Neuron (in vitro differentiated cells): ENCODE measurements at regions not wholly inside any gene's neighbourhood (a gene's known extent, or its start where the extent isn't known, plus 50 kb on each side); places are given as distances from the start of the nearest gene placed in this dataset.
"Not testable (repeated sequence)": the region's sequence is repeated elsewhere in the genome, so short reads cannot be mapped to it uniquely, and the experiment has no call there.

ENCODE experiments used
- H2AFZ ChIP-seq: one replicate; pipeline ENCODE4 v1.6.1; 2013; ENCODE audit warnings: low read depth, mild to moderate bottlenecking, inconsistent platforms, low read length, moderate library complexity
- H3K27me3 ChIP-seq: one replicate; pipeline ENCODE4 v1.6.1; 2013; ENCODE audit warnings: low read length; ENCODE audit not compliant: insufficient read depth
- H3K36me3 ChIP-seq: one replicate; pipeline ENCODE4 v1.6.1; 2013; ENCODE audit warnings: low read length; ENCODE audit not compliant: insufficient read depth
- H3K4me1 ChIP-seq: one replicate; pipeline ENCODE4 v1.6.1; 2013; ENCODE audit warnings: low read length; ENCODE audit not compliant: insufficient read depth
- H3K4me3 ChIP-seq: 2 replicates; pipeline ENCODE4 v1.5.1; 2013; ENCODE audit warnings: mild to moderate bottlenecking, low read length, moderate library complexity
- H3K9me3 ChIP-seq: one replicate; pipeline ENCODE4 v1.6.1; 2013; ENCODE audit warnings: low read length

GRCh38 chr16:29133681-29134430, 149.0 kb downstream of the LAT start:
- H3K4me3 ChIP-seq, H3K27me3 ChIP-seq, H3K36me3 ChIP-seq, H3K9me3 ChIP-seq, H2AFZ ChIP-seq, H3K4me1 ChIP-seq: not testable (repeated sequence)

GRCh38 chr16:29132869-29133268, 148.0 kb downstream of the LAT start:
- H3K27me3 ChIP-seq, H3K4me3 ChIP-seq, H3K36me3 ChIP-seq, H3K9me3 ChIP-seq, H3K4me1 ChIP-seq, H2AFZ ChIP-seq: not testable (repeated sequence)

- H2AFZ ChIP-seq, H3K36me3 ChIP-seq, H3K9me3 ChIP-seq, H3K27me3 ChIP-seq, H3K4me3 ChIP-seq, H3K4me1 ChIP-seq: not testable (repeated sequence)
These were observed 147.6 kb downstream of the LAT start for GRCh38 chr16:29132444-29132843.

- H3K4me1 ChIP-seq, H3K27me3 ChIP-seq, H3K9me3 ChIP-seq, H3K36me3 ChIP-seq, H3K4me3 ChIP-seq, H2AFZ ChIP-seq: not testable (repeated sequence)
These were observed 146.3 kb downstream of the LAT start for GRCh38 chr16:29130901-29131851.

GRCh38 chr16:29130131-29130711, 145.4 kb downstream of the LAT start:
- not testable (repeated sequence) for H3K27me3 ChIP-seq, H3K9me3 ChIP-seq

GRCh38 chr16:29129458-29130038, 144.7 kb downstream of the LAT start:
- H3K36me3 ChIP-seq, H3K4me3 ChIP-seq, H3K4me1 ChIP-seq, H3K9me3 ChIP-seq, H2AFZ ChIP-seq, H3K27me3 ChIP-seq: not testable (repeated sequence)

More at GRCh38 chr16:29130131-29130711, 145.4 kb downstream of the LAT start:
- not testable (repeated sequence) for H3K4me1 ChIP-seq, H3K4me3 ChIP-seq, H3K36me3 ChIP-seq, H2AFZ ChIP-seq

GRCh38 chr16:29128732-29129457, 144.0 kb downstream of the LAT start:
- H3K36me3 ChIP-seq, H3K4me3 ChIP-seq, H3K27me3 ChIP-seq, H3K9me3 ChIP-seq, H3K4me1 ChIP-seq, H2AFZ ChIP-seq: not testable (repeated sequence)

GRCh38 chr16:29127806-29128420, 143.1 kb downstream of the LAT start:
- not testable (repeated sequence) for H2AFZ ChIP-seq, H3K36me3 ChIP-seq, H3K9me3 ChIP-seq, H3K4me1 ChIP-seq, H3K27me3 ChIP-seq, H3K4me3 ChIP-seq

- peaks cover 5% of the 10 kb centered on the region for H3K4me1 ChIP-seq
- H3K4me3 ChIP-seq: no peak overlapping the region
- no peaks in the 10 kb centered on the region for H3K36me3 ChIP-seq
- no peaks in the 10 kb centered on the region for H3K27me3 ChIP-seq
- H3K9me3 ChIP-seq: no peaks in the 10 kb centered on the region
- H2AFZ ChIP-seq: no peak overlapping the region
These were observed 141.8 kb downstream of the LAT start for GRCh38 chr16:29126616-29127015.

GRCh38 chr16:29126057-29126494, 141.2 kb downstream of the LAT start:
- Histone ChIP-seq H3K36me3 (no peaks in the 10 kb centered on the region), H3K9me3 (no peaks in the 10 kb centered on the region), H2AFZ (no peak overlapping the region), H3K4me3 (no peak overlapping the region), H3K27me3 (no peaks in the 10 kb centered on the region), H3K4me1 (peaks cover 5% of the 10 kb centered on the region)

- Histone ChIP-seq H2AFZ (no peak overlapping the region), H3K4me1 (peaks cover 5% of the 10 kb centered on the region), H3K9me3 (no peaks in the 10 kb centered on the region), H3K27me3 (no peaks in the 10 kb centered on the region), H3K36me3 (no peaks in the 10 kb centered on the region), H3K4me3 (no peak overlapping the region)
These were observed 140.0 kb downstream of the LAT start for GRCh38 chr16:29124828-29125227.

GRCh38 chr16:29124162-29124561, 139.3 kb downstream of the LAT start:
- H3K4me1 ChIP-seq, H3K9me3 ChIP-seq, H3K27me3 ChIP-seq, H3K4me3 ChIP-seq, H2AFZ ChIP-seq, H3K36me3 ChIP-seq: not testable (repeated sequence)
